ENCODE measurements at regions not wholly inside any gene's neighbourhood (a gene's known extent, or its start where the extent isn't known, plus 50 kb on each side); places are given as distances from the start of the nearest gene placed in this dataset.

DNA sequence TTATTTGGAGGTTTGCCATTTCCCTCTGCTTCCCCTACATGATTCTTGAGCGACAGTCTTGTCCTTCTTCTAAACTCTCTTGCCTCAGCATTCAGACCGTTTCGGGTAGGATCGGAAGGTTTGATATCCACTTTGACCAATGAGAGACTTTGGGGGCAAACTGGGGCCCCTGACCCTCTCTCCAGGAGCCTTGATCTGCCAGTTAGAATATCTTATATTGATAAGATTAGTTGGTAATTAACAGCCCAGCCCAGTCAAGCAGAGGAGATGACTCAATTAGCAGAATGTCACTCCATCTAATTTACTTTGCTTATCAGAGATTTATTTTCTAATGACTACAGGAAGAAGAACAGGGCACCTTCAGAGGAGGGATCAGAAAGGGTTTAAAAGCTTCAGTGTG, 532.8 kb downstream of the XYLT1 start:
- no peak overlapping the region for H3K18ac ChIP-seq (ENCODE audit: low read depth, low read length)
- no peak overlapping the region for H4K8ac ChIP-seq (ENCODE audit: low read depth in 2 of 2, low read length in 2 of 2)
- H3K4me3 ChIP-seq (ENCODE audit: insufficient read depth, low read depth, low read length), result no peak overlapping the region
- H3K36me3 ChIP-seq (ENCODE audit: control insufficient read depth, insufficient read depth, low read length), result no peaks in the 10 kb centered on the region
- 0% methylated on average over 1 of the region's 4 CpGs; no CpG with 5 or more reads in 1 of the 2 experiments for WGBS, 2 experiments (ENCODE audit: extremely low coverage in 2 of 2, insufficient read length in 1 of 2)
- H2BK5ac ChIP-seq (ENCODE audit: low read depth, low read length, poor library complexity, severe bottlenecking), result no peak overlapping the region
- dilution Hi-C loops (cut with HindIII; ENCODE audit: low sequenced_read_pairs, unreplicated experiment) (no loop called here), intact Hi-C loops (cut with micrococcal nuclease) (no loop called here), in situ Hi-C loops (cut with MboI; ENCODE audit: low sequenced_read_pairs) (no loop called here)
- H3K56ac ChIP-seq (ENCODE audit: extremely low read depth, insufficient read depth, low read length), result no peak overlapping the region
- no peak overlapping the region for H2BK15ac ChIP-seq (ENCODE audit: low read depth, low read length)
- no peak overlapping the region for H2AFZ ChIP-seq (replicated peaks; ENCODE audit: low read length, poor library complexity)
- H2BK20ac ChIP-seq (ENCODE audit: low read depth, low read length), result no peak overlapping the region
- no peak overlapping the region for H3K4me2 ChIP-seq (ENCODE audit: low read depth, low read length)
- H3K4ac ChIP-seq (ENCODE audit: low read depth, low read length), result no peak overlapping the region
- DNase-seq (no peak), ATAC-seq (ENCODE audit: low read depth) (no peak)
- no peaks in the 10 kb centered on the region for H3K4me1 ChIP-seq (ENCODE audit: control insufficient read depth, insufficient read depth, low read length)
- H3K27ac ChIP-seq (ENCODE audit: insufficient read depth, low read length), result no peak overlapping the region
- H2AK9ac ChIP-seq (replicated peaks; ENCODE audit: low read depth, low read length, poor library complexity), result no peak overlapping the region
- no peak overlapping the region for H4K5ac ChIP-seq (ENCODE audit: low read depth, low read length)
- no TSS peak for BruUV-seq (replicated peaks)
- POLR2A ChIA-PET (ENCODE audit: unreplicated experiment), result no interaction called here
- peaks cover 2% of the 10 kb centered on the region; the same call in 1 of the 2 replicates for H3K9me3 ChIP-seq (ENCODE audit: control insufficient read depth, insufficient read depth, low read length)
- H3K27me3 ChIP-seq (ENCODE audit: control insufficient read depth, insufficient read depth, low read length), result no peaks in the 10 kb centered on the region
- no peak for TF ChIP-seq MAZ (IDR thresholded peaks at IDR 0.05; ENCODE audit: borderline replicate concordance, low read depth, low read length)
- TF ChIP-seq USF2 (IDR thresholded peaks at IDR 0.05; ENCODE audit: low read depth, low read length), result no peak
- TF ChIP-seq, protein P1, sequence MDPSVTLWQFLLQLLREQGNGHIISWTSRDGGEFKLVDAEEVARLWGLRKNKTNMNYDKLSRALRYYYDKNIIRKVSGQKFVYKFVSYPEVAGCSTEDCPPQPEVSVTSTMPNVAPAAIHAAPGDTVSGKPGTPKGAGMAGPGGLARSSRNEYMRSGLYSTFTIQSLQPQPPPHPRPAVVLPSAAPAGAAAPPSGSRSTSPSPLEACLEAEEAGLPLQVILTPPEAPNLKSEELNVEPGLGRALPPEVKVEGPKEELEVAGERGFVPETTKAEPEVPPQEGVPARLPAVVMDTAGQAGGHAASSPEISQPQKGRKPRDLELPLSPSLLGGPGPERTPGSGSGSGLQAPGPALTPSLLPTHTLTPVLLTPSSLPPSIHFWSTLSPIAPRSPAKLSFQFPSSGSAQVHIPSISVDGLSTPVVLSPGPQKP (IDR thresholded peaks at IDR 0.05; ENCODE audit: borderline replicate concordance, low read depth, low read length), result no peak
- no peak for TF ChIP-seq RAD21 (IDR thresholded peaks at IDR 0.05; ENCODE audit: low read length)
- TF ChIP-seq RCOR1 (IDR thresholded peaks at IDR 0.05; ENCODE audit: insufficient replicate concordance, low read length), result no peak
- TF ChIP-seq, protein P2, sequence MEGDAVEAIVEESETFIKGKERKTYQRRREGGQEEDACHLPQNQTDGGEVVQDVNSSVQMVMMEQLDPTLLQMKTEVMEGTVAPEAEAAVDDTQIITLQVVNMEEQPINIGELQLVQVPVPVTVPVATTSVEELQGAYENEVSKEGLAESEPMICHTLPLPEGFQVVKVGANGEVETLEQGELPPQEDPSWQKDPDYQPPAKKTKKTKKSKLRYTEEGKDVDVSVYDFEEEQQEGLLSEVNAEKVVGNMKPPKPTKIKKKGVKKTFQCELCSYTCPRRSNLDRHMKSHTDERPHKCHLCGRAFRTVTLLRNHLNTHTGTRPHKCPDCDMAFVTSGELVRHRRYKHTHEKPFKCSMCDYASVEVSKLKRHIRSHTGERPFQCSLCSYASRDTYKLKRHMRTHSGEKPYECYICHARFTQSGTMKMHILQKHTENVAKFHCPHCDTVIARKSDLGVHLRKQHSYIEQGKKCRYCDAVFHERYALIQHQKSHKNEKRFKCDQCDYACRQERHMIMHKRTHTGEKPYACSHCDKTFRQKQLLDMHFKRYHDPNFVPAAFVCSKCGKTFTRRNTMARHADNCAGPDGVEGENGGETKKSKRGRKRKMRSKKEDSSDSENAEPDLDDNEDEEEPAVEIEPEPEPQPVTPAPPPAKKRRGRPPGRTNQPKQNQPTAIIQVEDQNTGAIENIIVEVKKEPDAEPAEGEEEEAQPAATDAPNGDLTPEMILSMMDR (conservative IDR thresholded peaks at IDR 0.05; ENCODE audit: low read depth, low read length), result no peak
- TF ChIP-seq MAFK (IDR thresholded peaks at IDR 0.05; ENCODE audit: low read depth, low read length), result no peak
- TF ChIP-seq SMC3 (IDR thresholded peaks at IDR 0.05; ENCODE audit: low read depth, low read length), result no peak
- TF ChIP-seq NFE2L2 (IDR thresholded peaks at IDR 0.05; ENCODE audit: low read depth, low read length), result no peak
- TF ChIP-seq CEBPB (IDR thresholded peaks at IDR 0.05; ENCODE audit: low read depth, low read length), result no peak
- no peak for TF ChIP-seq RFX5 (IDR thresholded peaks at IDR 0.05; ENCODE audit: low read depth, low read length)
- no peak for TF ChIP-seq CHD1 (IDR thresholded peaks at IDR 0.05; ENCODE audit: low read depth, low read length)
- TF ChIP-seq BHLHE40 (IDR thresholded peaks at IDR 0.05; ENCODE audit: low read depth, low read length), result no peak
- TF ChIP-seq MXI1 (IDR thresholded peaks at IDR 0.05; ENCODE audit: borderline replicate concordance, low read depth, low read length), result no peak
- TF ChIP-seq POLR2A (IDR thresholded peaks at IDR 0.05; ENCODE audit: low read depth, low read length), result no peak
- no peak for TF ChIP-seq FOS (IDR thresholded peaks at IDR 0.05; ENCODE audit: low read depth, low read length)
- H3K79me1 ChIP-seq (ENCODE audit: low read depth in 1 of 2, low read length in 2 of 2), result no peaks in the 10 kb centered on the region
- no peak overlapping the region for H3K14ac ChIP-seq (replicated peaks; ENCODE audit: low read depth, low read length)
- no peak overlapping the region for H3K23ac ChIP-seq (ENCODE audit: low read depth, low read length)
- H3K9ac ChIP-seq (ENCODE audit: low read depth, low read length), result no peak overlapping the region
- H2AK5ac ChIP-seq (ENCODE audit: low read depth, low read length), result no peak overlapping the region
- H4K91ac ChIP-seq (ENCODE audit: insufficient read depth, low read depth, low read length), result no peak overlapping the region
- H3K9me1 ChIP-seq (ENCODE audit: insufficient read depth, low read length), result no peaks in the 10 kb centered on the region
- CTCF ChIA-PET, result no interaction called here
- no peaks in the 10 kb centered on the region for H4K20me1 ChIP-seq (ENCODE audit: insufficient read depth, low read length)
- H2BK120ac ChIP-seq (ENCODE audit: low read depth, low read length), result no peak overlapping the region
